ENCODE measurements at regions not wholly inside any gene's neighbourhood (a gene's known extent, or its start where the extent isn't known, plus 50 kb on each side); places are given as distances from the start of the nearest gene placed in this dataset.

- Mint-ChIP-seq H3K9me3 (no peaks in the 10 kb centered on the region), H3K27ac (no peak overlapping the region), H3K4me1 (ENCODE audit: low read depth) (peaks cover 6% of the 10 kb centered on the region), H3K36me3 (ENCODE audit: low read depth) (no peaks in the 10 kb centered on the region), H3K4me3 (no peak overlapping the region), H3K27me3 (no peaks in the 10 kb centered on the region)
- TF ChIP-seq CTCF (IDR thresholded peaks at IDR 0.05) = no peak
- DNase-seq = no peak
- no peak for ATAC-seq
- CTCF ChIA-PET = no interaction called here
- intact Hi-C loops (cut with micrococcal nuclease) = no loop called here
- POLR2A ChIA-PET = no interaction called here
These were observed 188.5 kb upstream of the AGR3 start for GRCh38 chr7:17070231-17070708.

- intact Hi-C loops (cut with micrococcal nuclease) = no loop called here
- H3K27me3 Mint-ChIP-seq = no peaks in the 10 kb centered on the region
- H3K36me3 Mint-ChIP-seq (ENCODE audit: low read depth) = no peaks in the 10 kb centered on the region
- ChIA-PET CTCF (no interaction called here), POLR2A (no interaction called here)
- no peak for DNase-seq
- no peak overlapping the region for H3K4me3 Mint-ChIP-seq
- no peak for TF ChIP-seq CTCF (IDR thresholded peaks at IDR 0.05)
- H3K9me3 Mint-ChIP-seq = no peaks in the 10 kb centered on the region
- no peak for ATAC-seq
- peaks cover 6% of the 10 kb centered on the region for H3K4me1 Mint-ChIP-seq (ENCODE audit: low read depth)
- H3K27ac Mint-ChIP-seq = no peak overlapping the region
These were observed 190.1 kb upstream of the AGR3 start for GRCh38 chr7:17071866-17072265.

- no peak for TF ChIP-seq CTCF (IDR thresholded peaks at IDR 0.05)
- ChIA-PET POLR2A (no interaction called here), CTCF (interaction anchor here (1.5 to 1.6 kb wide), 2 partner anchors 10 to 13 kb away, joined by 3 read pairs; no protein-coding TSS in a partner anchor)
- H3K27me3 Mint-ChIP-seq = peaks cover 1% of the 10 kb centered on the region
- H3K36me3 Mint-ChIP-seq (ENCODE audit: low read depth) = no peaks in the 10 kb centered on the region
- H3K27ac Mint-ChIP-seq = no peak overlapping the region
- ATAC-seq (no peak), DNase-seq (no peak)
- H3K4me3 Mint-ChIP-seq = no peak overlapping the region
- intact Hi-C loops (cut with micrococcal nuclease) = no loop called here
- no peaks in the 10 kb centered on the region for H3K9me3 Mint-ChIP-seq
- peaks cover 3% of the 10 kb centered on the region for H3K4me1 Mint-ChIP-seq (ENCODE audit: low read depth)
These were observed 193.9 kb upstream of the AGR3 start for GRCh38 chr7:17075601-17076255.

- ATAC-seq = no peak
- Mint-ChIP-seq H3K27me3 (peaks cover 1% of the 10 kb centered on the region), H3K4me1 (ENCODE audit: low read depth) (no peaks in the 10 kb centered on the region), H3K4me3 (no peak overlapping the region), H3K9me3 (no peaks in the 10 kb centered on the region), H3K27ac (no peak overlapping the region), H3K36me3 (ENCODE audit: low read depth) (no peaks in the 10 kb centered on the region)
- no peak for TF ChIP-seq CTCF (IDR thresholded peaks at IDR 0.05)
- no peak for DNase-seq
- CTCF ChIA-PET = no interaction called here
- intact Hi-C loops (cut with micrococcal nuclease) = no loop called here
- POLR2A ChIA-PET = no interaction called here
These were observed 196.5 kb upstream of the AGR3 start for GRCh38 chr7:17078298-17078697.

DNA sequence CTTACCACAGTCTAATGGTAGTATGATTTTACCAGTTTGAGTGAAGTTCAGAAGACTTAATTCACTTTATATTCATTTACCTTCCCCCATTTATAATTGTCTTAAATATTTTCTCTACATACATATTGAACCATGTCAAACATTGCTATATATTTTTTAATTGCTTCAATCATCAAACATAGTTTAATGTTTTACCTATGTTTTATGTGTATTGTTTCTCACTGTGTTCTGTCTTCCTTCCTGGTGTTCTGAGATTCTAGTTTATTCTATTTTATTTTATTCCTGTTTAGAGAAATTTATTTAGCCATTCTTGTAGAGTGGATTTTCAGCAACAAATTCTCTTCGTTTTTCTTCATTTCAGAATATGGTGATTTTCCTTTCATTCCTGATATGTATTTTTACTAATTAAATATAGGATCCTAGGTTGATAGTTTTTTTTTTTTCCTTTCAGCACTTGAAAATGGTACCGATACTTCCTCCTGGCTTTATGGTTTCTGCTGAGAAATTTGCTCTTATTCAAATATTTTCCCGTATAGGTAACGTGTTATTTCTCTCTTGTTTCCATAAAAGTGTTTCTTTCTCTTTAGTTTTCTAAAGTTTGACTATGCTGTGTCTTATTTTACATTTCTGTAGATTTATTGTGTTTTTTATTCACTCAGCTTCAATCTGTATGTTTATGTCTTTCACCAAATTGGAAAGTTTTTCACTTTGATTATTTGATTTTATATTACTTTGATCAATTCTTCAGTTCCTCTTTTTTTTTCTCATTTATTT is 201.8 kb upstream of the AGR3 start:
- ATAC-seq (no peak), DNase-seq (no peak)
- Mint-ChIP-seq H3K4me1 (ENCODE audit: low read depth) (no peaks in the 10 kb centered on the region), H3K27me3 (peaks cover 1% of the 10 kb centered on the region), H3K4me3 (no peak overlapping the region), H3K27ac (no peak overlapping the region), H3K36me3 (ENCODE audit: low read depth) (no peaks in the 10 kb centered on the region), H3K9me3 (no peaks in the 10 kb centered on the region)
- ChIA-PET CTCF (no interaction called here), POLR2A (no interaction called here)
- TF ChIP-seq CTCF (IDR thresholded peaks at IDR 0.05) = no peak
- intact Hi-C loops (cut with micrococcal nuclease) = no loop called here

All from activated CD8-positive, alpha-beta T cell treated with anti-CD3 and anti-CD28 coated beads for 36 hours (primary cell).